HK-2 (cell line): ENCODE measurements at regions not wholly inside any gene's neighbourhood (a gene's known extent, or its start where the extent isn't known, plus 50 kb on each side); places are given as distances from the start of the nearest gene placed in this dataset.

Experiments used
- DNase-seq: peaks from one replicate; pipeline ENCODE4 v3.0.0-alpha.2; 2018; ENCODE audit not compliant: unreplicated experiment

- DNase-seq: no peak
These were observed 111.2 kb upstream of the TOP3B start for GRCh38 chr22:22093743-22094142.

- DNase-seq: no peak
These were observed 110.4 kb upstream of the TOP3B start for GRCh38 chr22:22092974-22093373.

- no peak for DNase-seq
These were observed 109.5 kb upstream of the TOP3B start for GRCh38 chr22:22092101-22092500.

- DNase-seq: no peak
These were observed 108.9 kb upstream of the TOP3B start for GRCh38 chr22:22091400-22091878.

- no peak for DNase-seq
These were observed 108.2 kb upstream of the TOP3B start for GRCh38 chr22:22090650-22091399.

GRCh38 chr22:22089459-22090308 is 107.1 kb upstream of the TOP3B start:
- DNase-seq: no peak

- no peak for DNase-seq
These were observed 106.3 kb upstream of the TOP3B start for GRCh38 chr22:22088658-22089458.

- DNase-seq: no peak
These were observed 105.5 kb upstream of the TOP3B start for GRCh38 chr22:22087854-22088657.

- DNase-seq: no peak
These were observed 104.0 kb upstream of the TOP3B start for GRCh38 chr22:22086501-22087158.

GRCh38 chr22:22085702-22086500 is 103.3 kb upstream of the TOP3B start:
- no peak for DNase-seq

- DNase-seq: no peak
These were observed 101.6 kb upstream of the TOP3B start for GRCh38 chr22:22084089-22084711.

GRCh38 chr22:22082960-22083359 is 100.4 kb upstream of the TOP3B start:
- no peak for DNase-seq

- no peak for DNase-seq
These were observed 99.7 kb upstream of the TOP3B start for GRCh38 chr22:22082229-22082835.

GRCh38 chr22:22080270-22080669 is 97.7 kb upstream of the TOP3B start:
- no peak for DNase-seq

GRCh38 chr22:22079404-22080148 is 97.0 kb upstream of the TOP3B start:
- no peak for DNase-seq

- no peak for DNase-seq
These were observed 95.7 kb upstream of the TOP3B start for GRCh38 chr22:22078329-22078728.

- DNase-seq: no peak
These were observed 94.5 kb upstream of the TOP3B start for GRCh38 chr22:22076932-22077703.
